ENCODE measurements at regions not wholly inside any gene's neighbourhood (a gene's known extent, or its start where the extent isn't known, plus 50 kb on each side); places are given as distances from the start of the nearest gene placed in this dataset.

GRCh38 chr4:107261241-107261874 is 225.2 kb upstream of the DKK2 start:
- Histone ChIP-seq H4K8ac (ENCODE audit: low read depth in 2 of 2, low read length in 2 of 2) (no peak overlapping the region), H2AK5ac (ENCODE audit: low read depth, low read length) (no peak overlapping the region), H3K9ac (ENCODE audit: low read depth, low read length) (no peak overlapping the region), H3K4me3 (ENCODE audit: insufficient read depth, low read depth, low read length) (no peak overlapping the region), H2AFZ (replicated peaks; ENCODE audit: low read length, poor library complexity) (no peak overlapping the region), H2AK9ac (replicated peaks; ENCODE audit: low read depth, low read length, poor library complexity) (no peak overlapping the region), H3K56ac (ENCODE audit: extremely low read depth, insufficient read depth, low read length) (no peak overlapping the region), H3K4ac (ENCODE audit: low read depth, low read length) (no peak overlapping the region), H2BK15ac (ENCODE audit: low read depth, low read length) (no peak overlapping the region), H3K27ac (ENCODE audit: insufficient read depth, low read length) (no peak overlapping the region), H2BK20ac (ENCODE audit: low read depth, low read length) (no peak overlapping the region), H4K91ac (ENCODE audit: insufficient read depth, low read depth, low read length) (no peak overlapping the region), H4K20me1 (ENCODE audit: insufficient read depth, low read length) (no peaks in the 10 kb centered on the region), H2BK5ac (ENCODE audit: low read depth, low read length, poor library complexity, severe bottlenecking) (no peak overlapping the region), H3K9me3 (ENCODE audit: control insufficient read depth, insufficient read depth, low read length) (no peaks in the 10 kb centered on the region), H4K5ac (ENCODE audit: low read depth, low read length) (no peak overlapping the region), H3K79me1 (ENCODE audit: low read depth in 1 of 2, low read length in 2 of 2) (no peaks in the 10 kb centered on the region), H2BK120ac (ENCODE audit: low read depth, low read length) (no peak overlapping the region), H3K14ac (replicated peaks; ENCODE audit: low read depth, low read length) (no peak overlapping the region), H3K9me1 (ENCODE audit: insufficient read depth, low read length) (no peaks in the 10 kb centered on the region), H3K27me3 (ENCODE audit: control insufficient read depth, insufficient read depth, low read length) (no peaks in the 10 kb centered on the region), H3K18ac (ENCODE audit: low read depth, low read length) (no peak overlapping the region), H3K4me2 (ENCODE audit: low read depth, low read length) (no peak overlapping the region), H3K36me3 (ENCODE audit: control insufficient read depth, insufficient read depth, low read length) (no peaks in the 10 kb centered on the region), H3K23ac (ENCODE audit: low read depth, low read length) (no peak overlapping the region), H3K4me1 (ENCODE audit: control insufficient read depth, insufficient read depth, low read length) (no peaks in the 10 kb centered on the region)
- ChIA-PET CTCF (interaction anchor here (1.1 kb wide), 1 partner anchor 14 kb away, joined by 4 read pairs; no protein-coding TSS in a partner anchor), POLR2A (ENCODE audit: unreplicated experiment) (no interaction called here)
- dilution Hi-C loops (cut with HindIII; ENCODE audit: low sequenced_read_pairs, unreplicated experiment), result no loop called here
- in situ Hi-C loops (cut with MboI; ENCODE audit: low sequenced_read_pairs), result no loop called here
- WGBS, 2 experiments (ENCODE audit: extremely low coverage in 2 of 2, insufficient read length in 1 of 2), result no CpG with 5 or more reads among the region's 3 CpGs
- TF ChIP-seq CTCF (conservative IDR thresholded peaks at IDR 0.05; ENCODE audit: low read depth, low read length) (no peak), POLR2A (IDR thresholded peaks at IDR 0.05; ENCODE audit: low read depth, low read length) (no peak), CHD1 (IDR thresholded peaks at IDR 0.05; ENCODE audit: low read depth, low read length) (no peak), CEBPB (IDR thresholded peaks at IDR 0.05; ENCODE audit: low read depth, low read length) (no peak), ELK1 (IDR thresholded peaks at IDR 0.05; ENCODE audit: borderline replicate concordance, low read depth, low read length) (no peak), FOS (IDR thresholded peaks at IDR 0.05; ENCODE audit: low read depth, low read length) (no peak), RCOR1 (IDR thresholded peaks at IDR 0.05; ENCODE audit: insufficient replicate concordance, low read length) (no peak), BHLHE40 (IDR thresholded peaks at IDR 0.05; ENCODE audit: low read depth, low read length) (no peak), RFX5 (IDR thresholded peaks at IDR 0.05; ENCODE audit: low read depth, low read length) (no peak), NFE2L2 (IDR thresholded peaks at IDR 0.05; ENCODE audit: low read depth, low read length) (no peak), MXI1 (IDR thresholded peaks at IDR 0.05; ENCODE audit: borderline replicate concordance, low read depth, low read length) (no peak), SMC3 (IDR thresholded peaks at IDR 0.05; ENCODE audit: low read depth, low read length) (no peak), MAZ (IDR thresholded peaks at IDR 0.05; ENCODE audit: borderline replicate concordance, low read depth, low read length) (no peak), USF2 (IDR thresholded peaks at IDR 0.05; ENCODE audit: low read depth, low read length) (no peak)
- BruUV-seq (replicated peaks), result no TSS peak
- ATAC-seq (ENCODE audit: low read depth) (no peak), DNase-seq (no peak)
- intact Hi-C loops (cut with micrococcal nuclease), result no loop called here
